IMR-90 (cell line): ENCODE measurements at regions not wholly inside any gene's neighbourhood (a gene's known extent, or its start where the extent isn't known, plus 50 kb on each side); places are given as distances from the start of the nearest gene placed in this dataset.

Source experiments
- ATAC-seq: fragments of 200-7000 bp; cut with Tn5 transposase; 2 replicates; pipeline ENCODE4 v1.9.1; 2020; ENCODE audit warnings: low read depth, mild to moderate bottlenecking, moderate library complexity
- BruUV-seq: library from RNA; stranded (reverse); fragments of 400-500 nt; replicated peaks from 2 replicates; lab custom pipeline; 2021; lab: Mats Ljungman, UMichigan
- CTCF ChIA-PET: fragments of 300-600 bp; formaldehyde crosslinking; extraction: SDS; loops from one replicate; lab custom pipeline; 2021; ENCODE audit warnings: antibody characterized with exemption; lab: Yijun Ruan, JAX
- POLR2A ChIA-PET: fragments of 300-600 bp; sonication (Branson Sonifier 250); formaldehyde crosslinking; loops from one replicate; lab custom pipeline; 2022; ENCODE audit warnings: antibody characterized with exemption; ENCODE audit not compliant: unreplicated experiment; lab: Charles Lee
- DNase-seq: peaks from one replicate; pipeline ENCODE4 v3.0.0; 2013
- H2AFZ ChIP-seq: replicated peaks from 2 replicates; pipeline ENCODE3; 2013; ENCODE audit warnings: low read length, mild to moderate bottlenecking; ENCODE audit not compliant: poor library complexity
- H2AK5ac ChIP-seq: 2 replicates; pipeline ENCODE4 v1.6.1; 2013; ENCODE audit warnings: low read depth, low read length, inconsistent platforms
- H2AK9ac ChIP-seq: replicated peaks from 2 replicates; pipeline ENCODE3; 2013; ENCODE audit warnings: mild to moderate bottlenecking, low read depth, low read length, moderate library complexity; ENCODE audit not compliant: poor library complexity
- H2BK120ac ChIP-seq: 2 replicates; pipeline ENCODE4 v1.6.1; 2013; ENCODE audit warnings: low read depth, low read length, inconsistent platforms
- H2BK15ac ChIP-seq: 3 replicates; pipeline ENCODE4 v1.6.1; 2013; ENCODE audit warnings: low read depth, low read length, inconsistent platforms
- H2BK20ac ChIP-seq: 2 replicates; pipeline ENCODE4 v1.6.1; 2013; ENCODE audit warnings: low read depth, mild to moderate bottlenecking, inconsistent platforms, low read length, moderate library complexity
- H2BK5ac ChIP-seq: 2 replicates; pipeline ENCODE4 v1.6.1; 2013; ENCODE audit warnings: mild to moderate bottlenecking, low read depth, low read length, inconsistent platforms; ENCODE audit not compliant: poor library complexity, severe bottlenecking
- H3K14ac ChIP-seq: replicated peaks from 2 replicates; pipeline ENCODE4 v1.6.1; 2013; ENCODE audit warnings: low read depth, low read length, inconsistent platforms
- H3K18ac ChIP-seq: 2 replicates; pipeline ENCODE4 v1.6.1; 2013; ENCODE audit warnings: low read depth, low read length, control low read depth
- H3K23ac ChIP-seq: 2 replicates; pipeline ENCODE4 v1.6.1; 2013; ENCODE audit warnings: low read depth, low read length, inconsistent platforms
- H3K27ac ChIP-seq: 2 replicates; pipeline ENCODE4 v1.5.1; 2013; ENCODE audit warnings: mild to moderate bottlenecking, control low read depth, low read length; ENCODE audit not compliant: insufficient read depth
- H3K27me3 ChIP-seq: 2 replicates; pipeline ENCODE4 v1.6.1; 2013; ENCODE audit warnings: low read length; ENCODE audit not compliant: control insufficient read depth, insufficient read depth
- H3K36me3 ChIP-seq: 2 replicates; pipeline ENCODE4 v1.6.1; 2013; ENCODE audit warnings: low read length, mixed read lengths; ENCODE audit not compliant: control insufficient read depth, insufficient read depth
- H3K4ac ChIP-seq: 2 replicates; pipeline ENCODE4 v1.6.1; 2013; ENCODE audit warnings: low read depth, low read length, inconsistent platforms
- H3K4me1 ChIP-seq: 2 replicates; pipeline ENCODE4 v1.6.1; 2013; ENCODE audit warnings: low read length, mixed read lengths; ENCODE audit not compliant: control insufficient read depth, insufficient read depth
- H3K4me2 ChIP-seq: 2 replicates; pipeline ENCODE4 v1.6.1; 2013; ENCODE audit warnings: low read depth, mild to moderate bottlenecking, control low read depth, low read length, moderate library complexity
- H3K4me3 ChIP-seq: 2 replicates; pipeline ENCODE4 v1.5.1; 2013; ENCODE audit warnings: low read depth, mild to moderate bottlenecking, control low read depth, low read length, moderate library complexity; ENCODE audit not compliant: insufficient read depth
- H3K56ac ChIP-seq: 2 replicates; pipeline ENCODE4 v1.6.1; 2013; ENCODE audit warnings: low read length, inconsistent platforms; ENCODE audit not compliant: insufficient read depth; ENCODE audit errors: extremely low read depth
- H3K79me1 ChIP-seq, 2 experiments: 2 replicates each; pipeline ENCODE4 v1.6.1; 2013; ENCODE audit warnings: low read length in 2 of 2, inconsistent platforms in 1 of 2, low read depth in 1 of 2
- H3K9ac ChIP-seq: 2 replicates; pipeline ENCODE4 v1.6.1; 2013; ENCODE audit warnings: low read depth, low read length, control low read depth
- H3K9me1 ChIP-seq: 2 replicates; pipeline ENCODE4 v1.6.1; 2013; ENCODE audit warnings: low read length, inconsistent platforms; ENCODE audit not compliant: insufficient read depth
- H3K9me3 ChIP-seq: 2 replicates; pipeline ENCODE4 v1.6.1; 2013; ENCODE audit warnings: low read length; ENCODE audit not compliant: control insufficient read depth, insufficient read depth
- H4K20me1 ChIP-seq: 2 replicates; pipeline ENCODE4 v1.6.1; 2013; ENCODE audit warnings: low read length, inconsistent platforms; ENCODE audit not compliant: insufficient read depth
- H4K5ac ChIP-seq: 2 replicates; pipeline ENCODE4 v1.6.1; 2013; ENCODE audit warnings: mild to moderate bottlenecking, low read depth, low read length, control low read depth
- H4K8ac ChIP-seq, 2 experiments: 2 replicates each; pipeline ENCODE4 v1.6.1; 2013; ENCODE audit warnings: low read depth in 2 of 2, low read length in 2 of 2, control low read depth in 1 of 2, inconsistent platforms in 1 of 2
- H4K91ac ChIP-seq: 2 replicates; pipeline ENCODE4 v1.6.1; 2013; ENCODE audit warnings: low read depth, low read length, inconsistent platforms; ENCODE audit not compliant: insufficient read depth
- BHLHE40 ChIP-seq: fragments of 150-350 bp; IDR thresholded peaks from 2 replicates; pipeline ENCODE4 v1.6.1; 2016; ENCODE audit warnings: mild to moderate bottlenecking, low read depth, low read length
- CEBPB ChIP-seq: IDR thresholded peaks from 2 replicates; pipeline ENCODE4 v1.6.1; 2012; ENCODE audit warnings: low read depth, low read length, improper control_type of control experiment
- CHD1 ChIP-seq: IDR thresholded peaks from 2 replicates; pipeline ENCODE4 v1.6.1; 2012; ENCODE audit warnings: low read depth, low read length, improper control_type of control experiment
- ELK1 ChIP-seq: fragments of 150-350 bp; IDR thresholded peaks from 2 replicates; pipeline ENCODE4 v1.6.1; 2016; ENCODE audit warnings: low read depth, mild to moderate bottlenecking, low read length, moderate library complexity, borderline replicate concordance
- FOS ChIP-seq: fragments of 150-350 bp; IDR thresholded peaks from 2 replicates; pipeline ENCODE4 v1.6.1; 2016; ENCODE audit warnings: low read depth, low read length
- MAFK ChIP-seq: IDR thresholded peaks from 2 replicates; pipeline ENCODE4 v1.6.1; 2012; ENCODE audit warnings: low read depth, low read length, improper control_type of control experiment
- MAZ ChIP-seq: IDR thresholded peaks from 2 replicates; pipeline ENCODE4 v1.6.1; 2012; ENCODE audit warnings: low read depth, mild to moderate bottlenecking, low read length, improper control_type of control experiment, moderate library complexity, borderline replicate concordance
- MXI1 ChIP-seq: IDR thresholded peaks from 2 replicates; pipeline ENCODE4 v1.6.1; 2012; ENCODE audit warnings: low read depth, mild to moderate bottlenecking, low read length, moderate library complexity, borderline replicate concordance
- NFE2L2 ChIP-seq: fragments of 150-350 bp; IDR thresholded peaks from 2 replicates; pipeline ENCODE4 v1.6.1; 2016; ENCODE audit warnings: low read depth, mild to moderate bottlenecking, low read length
- POLR2A ChIP-seq: IDR thresholded peaks from 2 replicates; pipeline ENCODE4 v1.6.1; 2012; ENCODE audit warnings: mild to moderate bottlenecking, low read depth, low read length
- RAD21 ChIP-seq: IDR thresholded peaks from 2 replicates; pipeline ENCODE4 v1.6.1; 2012; ENCODE audit warnings: low read length, improper control_type of control experiment
- RCOR1 ChIP-seq: IDR thresholded peaks from 2 replicates; pipeline ENCODE4 v1.6.1; 2012; ENCODE audit warnings: mild to moderate bottlenecking, low read length, improper control_type of control experiment; ENCODE audit not compliant: insufficient replicate concordance
- RFX5 ChIP-seq: IDR thresholded peaks from 2 replicates; pipeline ENCODE4 v1.8.0; 2012; ENCODE audit warnings: low read depth, mild to moderate bottlenecking, low read length, moderate library complexity
- SMC3 ChIP-seq: fragments of 150-350 bp; IDR thresholded peaks from 2 replicates; pipeline ENCODE4 v1.6.1; 2016; ENCODE audit warnings: low read depth, mild to moderate bottlenecking, antibody characterized with exemption, low read length, moderate library complexity
- WGBS, 2 experiments: methylation state at CpG; one replicate each; pipeline versions ENCODE4 v1.1.5 to v1.1.7; 2013; ENCODE audit warnings: missing lambda C conversion rate in 2 of 2; ENCODE audit not compliant: insufficient read length in 1 of 2; ENCODE audit errors: extremely low coverage in 2 of 2; 5-methylcytosine and 5-hydroxymethylcytosine counted together
- dilution Hi-C: fragments of 300-500 bp; cut with HindIII; formaldehyde crosslinking; loops from one replicate; pipeline ENCODE4 v1.14.3; 2018; ENCODE audit warnings: low sequenced_read_pairs; ENCODE audit not compliant: unreplicated experiment
- in situ Hi-C: fragments of 300-500 bp; cut with MboI; formaldehyde crosslinking; loops from 3 replicates; pipeline ENCODE4 v1.14.3; 2019; ENCODE audit warnings: low sequenced_read_pairs, inconsistent platforms, mixed read lengths
- intact Hi-C: fragments of 100-400 bp; cut with micrococcal nuclease; formaldehyde crosslinking; loops from 2 replicates; pipeline ENCODE4 v1.10.0; 2022
- TF ChIP-seq, protein P1 (sequence below): conservative IDR thresholded peaks from 2 replicates; pipeline ENCODE4 v1.5.1; 2012; ENCODE audit warnings: mild to moderate bottlenecking, low read depth, low read length, improper control_type of control experiment
- TF ChIP-seq, protein P2 (sequence below): fragments of 150-350 bp; IDR thresholded peaks from 2 replicates; pipeline ENCODE4 v1.6.1; 2017; ENCODE audit warnings: mild to moderate bottlenecking, antibody characterized with exemption, low read length, low read depth

GRCh38 chr2:16722677-16723076 lies 57.0 kb upstream of the CYRIA start:
- Histone ChIP-seq H4K5ac (no peak overlapping the region), H4K91ac (no peak overlapping the region), H3K14ac (no peak overlapping the region), H2BK5ac (no peak overlapping the region), H3K56ac (no peak overlapping the region), H3K36me3 (no peaks in the 10 kb centered on the region), H3K79me1 (no peaks in the 10 kb centered on the region), H2AK9ac (no peak overlapping the region), H2AFZ (no peak overlapping the region), H2BK20ac (no peak overlapping the region), H3K4ac (no peak overlapping the region), H2BK15ac (no peak overlapping the region), H3K4me2 (no peak overlapping the region), H3K4me3 (no peak overlapping the region), H4K8ac (no peak overlapping the region), H3K9ac (no peak overlapping the region), H3K9me3 (no peaks in the 10 kb centered on the region), H3K23ac (no peak overlapping the region), H3K9me1 (no peaks in the 10 kb centered on the region), H3K4me1 (no peaks in the 10 kb centered on the region), H3K18ac (no peak overlapping the region), H3K27ac (no peak overlapping the region), H3K27me3 (no peaks in the 10 kb centered on the region), H2BK120ac (no peak overlapping the region), H2AK5ac (no peak overlapping the region), H4K20me1 (no peaks in the 10 kb centered on the region)
- no TSS peak for BruUV-seq
- ChIA-PET CTCF (no interaction called here), POLR2A (no interaction called here)
- dilution Hi-C loops (no loop called here), intact Hi-C loops (no loop called here), in situ Hi-C loops (no loop called here)
- ATAC-seq (no peak), DNase-seq (no peak)
- TF ChIP-seq BHLHE40 (no peak), POLR2A (no peak), NFE2L2 (no peak), SMC3 (no peak), RFX5 (no peak), MXI1 (no peak), MAFK (no peak), MAZ (no peak), RAD21 (no peak), FOS (no peak), RCOR1 (no peak), CEBPB (no peak), ELK1 (no peak), CHD1 (no peak)
- TF ChIP-seq, protein P1, sequence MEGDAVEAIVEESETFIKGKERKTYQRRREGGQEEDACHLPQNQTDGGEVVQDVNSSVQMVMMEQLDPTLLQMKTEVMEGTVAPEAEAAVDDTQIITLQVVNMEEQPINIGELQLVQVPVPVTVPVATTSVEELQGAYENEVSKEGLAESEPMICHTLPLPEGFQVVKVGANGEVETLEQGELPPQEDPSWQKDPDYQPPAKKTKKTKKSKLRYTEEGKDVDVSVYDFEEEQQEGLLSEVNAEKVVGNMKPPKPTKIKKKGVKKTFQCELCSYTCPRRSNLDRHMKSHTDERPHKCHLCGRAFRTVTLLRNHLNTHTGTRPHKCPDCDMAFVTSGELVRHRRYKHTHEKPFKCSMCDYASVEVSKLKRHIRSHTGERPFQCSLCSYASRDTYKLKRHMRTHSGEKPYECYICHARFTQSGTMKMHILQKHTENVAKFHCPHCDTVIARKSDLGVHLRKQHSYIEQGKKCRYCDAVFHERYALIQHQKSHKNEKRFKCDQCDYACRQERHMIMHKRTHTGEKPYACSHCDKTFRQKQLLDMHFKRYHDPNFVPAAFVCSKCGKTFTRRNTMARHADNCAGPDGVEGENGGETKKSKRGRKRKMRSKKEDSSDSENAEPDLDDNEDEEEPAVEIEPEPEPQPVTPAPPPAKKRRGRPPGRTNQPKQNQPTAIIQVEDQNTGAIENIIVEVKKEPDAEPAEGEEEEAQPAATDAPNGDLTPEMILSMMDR, result no peak
- TF ChIP-seq, protein P2, sequence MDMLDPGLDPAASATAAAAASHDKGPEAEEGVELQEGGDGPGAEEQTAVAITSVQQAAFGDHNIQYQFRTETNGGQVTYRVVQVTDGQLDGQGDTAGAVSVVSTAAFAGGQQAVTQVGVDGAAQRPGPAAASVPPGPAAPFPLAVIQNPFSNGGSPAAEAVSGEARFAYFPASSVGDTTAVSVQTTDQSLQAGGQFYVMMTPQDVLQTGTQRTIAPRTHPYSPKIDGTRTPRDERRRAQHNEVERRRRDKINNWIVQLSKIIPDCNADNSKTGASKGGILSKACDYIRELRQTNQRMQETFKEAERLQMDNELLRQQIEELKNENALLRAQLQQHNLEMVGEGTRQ, result no peak
- 7% methylated on average over 5 of the region's 9 CpGs; no CpG with 5 or more reads in 1 of the 2 experiments for WGBS, 2 experiments
